ENCODE measurements at regions not wholly inside any gene's neighbourhood (a gene's known extent, or its start where the extent isn't known, plus 50 kb on each side); places are given as distances from the start of the nearest gene placed in this dataset.

DNA sequence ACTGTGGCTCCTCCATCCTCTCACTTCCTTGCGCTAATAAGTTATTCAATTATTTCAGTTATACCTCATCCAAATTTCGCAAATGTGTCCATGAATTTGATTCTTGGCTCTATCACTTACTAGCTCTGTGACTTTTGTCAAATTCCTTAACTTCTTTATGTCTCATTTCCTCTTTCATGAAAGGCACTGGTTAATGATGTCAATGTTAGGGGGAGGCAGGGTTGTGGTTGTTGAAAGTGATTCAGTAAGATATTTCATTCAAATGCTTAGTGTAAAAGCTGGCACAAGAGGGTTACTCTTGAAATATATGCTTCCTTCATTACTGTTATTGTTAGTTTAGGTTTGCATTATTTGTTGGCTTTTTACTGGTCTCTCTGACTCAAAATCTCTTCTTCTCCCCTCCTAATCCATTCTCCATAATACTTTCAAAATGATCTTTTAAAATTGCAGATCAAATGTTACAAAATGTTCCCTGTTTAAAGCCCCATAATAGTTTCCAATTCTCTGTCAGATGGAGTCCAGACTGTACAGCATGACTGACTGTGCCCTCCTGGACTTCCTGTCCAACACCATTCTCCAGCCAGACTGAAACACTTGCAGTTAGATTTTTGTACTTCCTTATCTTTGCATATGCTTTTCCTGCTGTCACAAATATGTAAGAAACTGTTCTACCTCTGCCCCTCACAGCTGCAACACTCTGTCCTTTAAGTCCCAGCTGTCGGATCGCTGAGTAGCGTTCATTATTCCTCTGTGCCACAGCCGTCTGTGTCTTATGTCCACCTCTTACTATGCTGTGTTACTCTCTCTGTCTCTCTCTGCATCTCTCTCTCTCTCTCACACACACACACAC lies 510.6 kb upstream of the RAG2 start:
- ATAC-seq = no peak

DNA sequence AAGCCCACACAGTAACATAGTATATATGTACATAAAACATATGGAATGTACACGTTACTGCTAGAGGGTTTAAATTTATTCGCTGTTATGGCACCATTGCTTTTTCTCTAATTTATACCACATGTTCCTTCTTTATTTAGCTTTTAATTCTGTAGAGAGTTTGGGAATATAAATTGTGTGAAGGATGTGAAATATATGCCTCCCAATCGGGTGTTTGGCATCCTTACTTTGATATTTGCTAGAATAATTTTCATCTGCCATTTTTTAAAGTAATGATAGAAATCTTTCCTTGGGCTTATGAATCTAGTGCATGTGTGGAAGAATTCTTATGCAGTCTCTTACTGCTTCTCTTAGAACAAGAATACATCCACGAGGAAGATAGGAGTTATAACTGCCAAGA lies 509.8 kb upstream of the RAG2 start:
- no peak for ATAC-seq

DNA sequence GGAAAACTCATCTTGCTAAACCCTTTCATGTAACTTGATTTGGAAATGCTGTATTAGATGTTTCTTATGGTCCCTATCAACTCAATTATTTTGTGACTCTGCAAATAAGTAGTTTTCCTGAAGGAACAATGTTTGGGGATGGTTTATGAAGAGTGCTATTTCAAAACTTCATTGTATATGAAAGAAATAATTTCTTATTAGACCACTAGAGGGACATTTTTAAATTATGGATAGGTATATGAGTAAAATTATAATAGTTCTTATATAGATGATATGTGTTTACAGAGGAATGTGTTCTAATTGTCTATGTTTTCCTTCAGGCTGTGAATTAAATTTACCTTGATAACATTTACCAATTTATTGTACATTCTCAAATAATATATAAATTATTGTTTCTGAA lies 509.4 kb upstream of the RAG2 start:
- no peak for ATAC-seq

DNA sequence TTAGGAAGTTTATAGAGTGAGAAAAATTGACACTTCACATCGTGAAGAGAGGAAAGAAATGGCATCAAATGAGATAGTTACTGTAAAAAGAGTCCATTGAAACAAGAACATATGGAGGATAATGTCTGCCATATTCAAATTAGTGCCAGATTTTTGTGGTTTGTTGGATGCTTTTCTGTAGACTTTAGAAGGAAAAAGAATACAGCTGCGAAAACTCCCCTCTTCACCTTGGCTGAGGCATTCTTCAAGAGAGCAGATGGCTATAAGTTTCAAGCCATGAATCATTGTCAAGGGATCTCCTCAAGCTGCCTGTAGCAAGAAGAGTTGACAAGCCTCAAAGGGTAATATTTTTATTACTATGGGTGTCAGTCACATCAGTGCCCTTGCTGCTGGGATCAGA lies 507.4 kb upstream of the RAG2 start:
- ATAC-seq = no peak

DNA sequence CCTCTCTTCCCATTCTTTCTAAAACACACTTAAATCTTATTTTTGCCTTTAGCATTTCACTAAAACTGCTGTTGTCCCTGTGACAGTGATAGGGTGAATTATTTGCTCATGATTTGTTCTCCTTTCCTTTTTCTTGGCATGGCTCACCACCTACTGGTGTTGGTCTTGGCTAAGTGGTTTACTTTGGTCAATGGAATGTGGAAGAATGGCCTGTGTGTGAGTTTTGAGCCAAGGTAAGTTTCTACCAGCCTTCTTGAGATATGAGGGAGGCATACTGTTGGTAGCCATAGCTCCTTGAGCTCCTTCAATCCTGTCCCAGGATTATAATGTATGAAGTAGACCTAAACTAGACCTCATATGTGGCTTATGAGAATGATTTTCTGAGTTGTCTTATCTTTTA lies 506.3 kb upstream of the RAG2 start:
- ATAC-seq = no peak

DNA sequence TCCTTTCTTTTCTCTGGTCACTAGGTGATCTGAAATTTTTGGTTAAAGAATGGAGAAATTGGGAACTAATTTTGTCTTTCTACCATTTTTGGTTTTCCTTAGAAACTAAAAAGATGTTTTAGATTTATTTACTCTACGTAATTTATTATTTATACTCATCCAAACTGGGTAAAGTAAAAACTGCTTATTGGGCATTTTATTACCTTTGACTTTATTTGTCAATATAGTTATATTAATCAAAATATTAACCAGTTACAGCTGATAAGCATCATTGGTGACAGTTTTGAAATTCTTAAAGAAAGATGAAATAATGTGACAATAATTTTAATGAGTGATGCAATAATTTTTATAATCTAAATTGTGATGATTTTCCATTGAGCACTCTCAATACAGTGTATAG lies 502.0 kb upstream of the RAG2 start:
- no peak for ATAC-seq

DNA sequence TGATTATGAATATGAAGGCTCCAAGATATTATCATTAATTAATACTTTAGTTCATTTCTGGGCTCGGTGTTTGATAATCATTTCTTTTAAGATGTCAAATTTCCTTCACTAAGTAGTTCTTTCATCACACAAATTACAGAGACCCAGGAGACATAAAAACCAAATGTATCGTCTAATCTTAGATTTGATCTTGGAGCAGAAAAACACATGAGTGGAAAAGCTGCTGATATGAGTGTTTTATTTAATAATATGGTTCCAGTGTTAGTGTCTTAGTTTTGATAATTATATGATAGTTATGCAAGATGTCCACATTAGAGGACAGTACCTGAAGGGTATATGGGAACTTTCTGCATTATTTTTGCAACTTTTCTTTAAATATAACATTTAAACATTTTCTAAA lies 494.5 kb upstream of the RAG2 start:
- no peak for ATAC-seq

DNA sequence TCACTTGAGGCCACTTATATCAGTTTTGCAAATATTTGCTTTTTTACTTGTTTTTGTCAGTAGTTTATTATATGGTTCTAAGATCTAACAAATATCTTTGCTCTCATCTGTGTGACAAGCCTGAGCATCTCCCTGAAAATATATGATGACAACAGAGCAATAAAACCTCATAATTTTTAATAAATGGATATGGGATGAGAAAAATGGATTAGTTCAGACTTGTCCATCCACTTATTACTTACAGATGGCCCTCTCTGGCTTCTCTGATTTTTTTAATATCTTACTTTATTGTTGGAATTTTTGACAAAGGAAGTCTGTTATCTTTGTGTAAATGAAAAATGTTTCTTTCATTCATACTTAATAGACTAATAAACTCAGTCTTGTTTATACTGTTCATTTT lies 491.4 kb upstream of the RAG2 start:
- no peak for ATAC-seq

DNA sequence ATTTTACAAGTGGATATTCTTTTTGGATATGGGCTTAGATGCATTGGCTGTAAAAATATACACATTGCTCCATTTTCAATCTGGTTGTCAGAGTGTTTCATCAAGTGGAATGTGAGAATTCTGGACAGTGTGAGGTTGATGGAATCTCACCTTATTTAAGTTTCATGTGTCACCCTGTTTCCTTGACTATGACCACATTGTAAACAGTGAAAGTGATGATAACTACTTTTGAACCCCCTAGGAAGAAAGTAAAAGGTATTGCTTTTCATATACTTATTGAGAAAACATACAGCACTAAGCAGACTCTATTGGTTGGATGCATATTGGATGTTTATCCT lies 490.5 kb upstream of the RAG2 start:
- no peak for ATAC-seq

DNA sequence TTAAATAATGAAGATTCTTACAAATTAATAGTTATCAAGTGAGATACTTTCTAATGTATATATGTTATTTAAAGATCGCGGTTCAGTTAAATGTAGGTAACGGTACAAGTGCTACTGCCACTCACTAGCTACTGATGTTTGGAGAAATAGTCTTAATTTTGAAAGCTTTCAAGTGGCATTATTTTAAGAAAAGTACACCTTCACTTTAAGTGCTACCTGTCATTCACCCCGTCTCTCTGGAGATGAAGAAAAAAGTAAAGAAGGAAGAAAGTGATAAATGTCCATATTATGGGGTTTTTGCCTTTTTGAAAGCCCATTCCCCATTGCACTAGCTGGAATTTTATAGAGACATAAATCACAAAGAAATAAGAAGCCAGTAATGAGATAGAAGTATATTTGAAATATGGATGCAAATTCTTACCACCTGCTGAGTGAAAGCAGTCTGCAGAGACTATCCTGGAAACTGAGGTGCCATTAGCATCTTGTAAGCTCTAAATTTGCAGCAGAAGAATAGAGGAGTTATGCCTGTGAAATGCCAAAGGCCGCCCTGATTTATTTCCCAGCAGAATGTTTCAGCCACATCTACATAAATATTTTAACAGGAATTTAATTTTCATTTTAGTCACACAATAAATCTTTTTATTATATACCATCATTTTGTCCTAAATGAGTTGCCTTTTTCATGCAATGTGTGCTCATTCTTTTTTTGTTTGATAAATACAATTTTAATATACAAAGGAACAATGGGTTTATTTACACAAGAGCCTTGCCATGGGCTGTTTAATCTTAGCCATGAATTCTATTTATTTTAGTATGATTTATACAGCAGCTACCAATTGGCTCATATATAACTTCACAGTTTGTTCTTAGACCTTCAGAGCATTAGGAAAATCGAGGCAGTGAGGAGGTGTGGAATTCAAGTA lies 489.9 kb upstream of the RAG2 start:
- ATAC-seq = no peak

DNA sequence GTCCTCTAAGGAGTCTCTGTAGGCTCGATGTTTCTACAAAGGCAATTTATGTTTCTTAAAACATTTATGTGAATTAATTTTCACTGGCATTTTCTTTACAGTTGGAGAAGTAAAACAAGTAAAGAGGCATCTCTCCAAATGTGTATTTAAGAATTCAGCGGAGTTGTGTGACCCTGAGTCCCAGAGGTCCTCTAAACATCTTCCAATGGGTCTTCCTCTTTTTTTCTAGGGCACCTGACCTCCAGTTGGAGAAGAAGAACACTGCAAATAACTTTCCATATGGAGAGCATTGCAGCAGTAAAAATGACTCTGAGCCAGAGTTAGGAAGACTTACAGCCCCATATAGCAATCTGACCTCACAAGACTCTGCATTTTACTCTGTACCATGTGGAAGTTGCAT lies 480.5 kb upstream of the RAG2 start:
- ATAC-seq = no peak

DNA sequence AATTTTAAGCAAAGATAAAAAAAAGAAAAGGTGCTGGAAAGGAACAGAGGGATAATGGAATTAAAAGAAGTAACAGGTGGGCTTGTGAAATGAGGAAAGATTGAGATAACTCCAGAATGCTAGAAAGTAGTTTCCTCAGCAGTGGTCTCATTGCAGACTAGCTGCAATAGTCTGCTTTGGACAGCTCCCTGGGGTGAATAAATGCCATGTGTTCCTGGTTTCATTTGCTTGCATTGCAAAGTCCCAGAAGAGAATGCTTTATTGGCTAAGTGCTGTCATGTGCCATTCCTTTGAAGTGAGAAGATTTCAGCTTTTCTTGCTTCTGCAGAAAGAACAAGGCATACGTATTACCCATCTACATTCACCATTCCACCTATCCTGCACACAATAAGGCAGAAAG lies 478.8 kb upstream of the RAG2 start:
- no peak for ATAC-seq

DNA sequence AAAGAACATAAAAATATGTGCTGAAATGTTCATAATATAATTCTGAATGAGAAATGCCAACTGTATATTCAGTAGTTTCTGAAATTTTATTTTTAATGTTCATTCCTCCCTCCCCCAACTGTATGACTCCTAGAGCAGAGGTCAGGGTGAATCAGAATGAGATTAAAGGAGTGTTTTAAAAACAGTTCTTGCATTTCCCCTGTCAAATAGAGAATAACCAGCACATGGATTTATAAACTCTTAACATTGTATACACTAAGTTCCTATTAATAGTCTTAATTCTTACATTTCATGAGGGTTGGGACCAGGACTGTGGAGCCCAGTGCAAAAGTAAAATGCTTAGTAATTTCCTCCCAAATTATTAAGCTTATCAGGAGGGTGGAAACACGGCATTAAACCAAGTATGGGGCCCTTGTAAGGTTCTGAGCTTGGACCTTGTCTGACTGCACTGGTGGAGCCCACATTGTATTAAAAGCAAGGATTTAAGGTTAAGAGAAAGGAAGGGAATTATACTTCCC lies 474.6 kb upstream of the RAG2 start:
- ATAC-seq = no peak

DNA sequence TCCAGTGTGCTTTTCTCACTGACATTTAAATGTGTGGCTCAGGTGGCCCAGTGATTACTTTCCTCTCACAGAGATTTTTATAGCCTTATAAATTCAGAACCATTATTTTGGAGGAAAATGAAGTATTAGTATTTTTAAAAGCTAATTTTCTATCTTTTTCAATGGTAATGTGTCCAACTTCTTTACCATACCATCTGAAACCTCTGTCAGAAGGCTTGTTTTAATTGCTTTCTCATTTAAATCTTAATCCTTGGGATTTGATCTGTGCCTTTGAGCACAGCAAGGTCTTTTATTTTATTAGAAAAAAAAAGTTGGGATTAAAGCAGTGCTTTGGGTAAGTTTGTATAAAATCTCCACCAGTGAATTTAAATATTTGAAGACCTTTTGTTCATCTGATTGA lies 452.3 kb upstream of the RAG2 start:
- ATAC-seq = no peak

DNA sequence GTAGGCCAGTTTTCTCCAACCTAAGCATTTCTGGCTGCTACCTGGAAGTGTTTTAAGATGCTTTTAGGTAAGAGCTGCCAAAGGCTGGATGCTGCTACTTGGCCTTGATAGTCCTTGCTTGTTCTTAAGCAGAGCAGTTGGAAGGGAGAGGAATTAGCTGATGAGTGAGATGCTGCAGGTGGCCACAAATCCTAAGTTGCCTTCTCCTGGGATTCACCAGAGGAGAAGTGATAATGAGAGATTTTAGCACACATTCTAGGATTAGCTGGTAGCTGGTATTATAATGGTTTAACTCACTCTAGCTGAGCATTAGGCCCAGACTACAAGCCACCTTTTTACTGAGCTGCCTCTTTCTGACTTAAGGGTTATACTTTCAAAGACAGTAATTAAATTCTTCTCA lies 442.9 kb upstream of the RAG2 start:
- no peak for ATAC-seq

DNA sequence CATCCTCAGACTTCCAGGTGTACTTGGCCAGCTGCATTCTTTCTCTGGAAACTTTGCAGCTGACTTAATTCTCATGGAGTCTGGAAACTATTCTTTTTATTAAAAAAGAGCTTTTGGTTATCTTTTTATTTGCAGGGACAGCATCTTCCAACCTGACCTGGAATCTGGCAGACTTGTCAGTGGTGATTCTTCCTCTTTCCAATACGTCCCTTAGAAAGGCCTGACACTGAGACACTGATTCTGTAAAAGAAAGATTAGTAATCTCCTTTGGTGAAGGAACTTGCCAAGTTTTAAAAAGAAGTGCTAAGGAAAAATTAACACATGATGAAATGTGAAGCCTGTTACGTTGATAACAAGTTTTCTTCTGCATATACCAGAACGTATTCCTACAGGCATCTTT lies 440.9 kb upstream of the RAG2 start:
- no peak for ATAC-seq

DNA sequence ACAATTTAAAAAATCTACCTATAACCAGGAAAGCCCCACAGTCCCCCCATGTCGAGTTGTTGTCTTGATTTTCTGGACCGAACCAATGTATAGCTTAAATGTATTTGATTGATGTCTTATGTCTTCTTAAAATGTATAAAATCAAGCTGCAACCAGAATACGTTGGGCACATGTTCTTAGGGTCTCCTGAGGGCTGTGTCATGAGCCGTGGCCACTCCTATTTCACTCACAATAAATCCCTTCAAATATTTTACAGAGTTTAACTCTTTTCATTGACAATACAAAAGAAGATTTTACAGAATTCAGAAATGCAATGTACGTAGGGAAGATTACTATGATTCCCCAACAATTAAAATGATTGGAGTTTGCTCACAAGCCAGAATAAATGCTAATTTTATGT lies 428.7 kb upstream of the RAG2 start:
- ATAC-seq = no peak

DNA sequence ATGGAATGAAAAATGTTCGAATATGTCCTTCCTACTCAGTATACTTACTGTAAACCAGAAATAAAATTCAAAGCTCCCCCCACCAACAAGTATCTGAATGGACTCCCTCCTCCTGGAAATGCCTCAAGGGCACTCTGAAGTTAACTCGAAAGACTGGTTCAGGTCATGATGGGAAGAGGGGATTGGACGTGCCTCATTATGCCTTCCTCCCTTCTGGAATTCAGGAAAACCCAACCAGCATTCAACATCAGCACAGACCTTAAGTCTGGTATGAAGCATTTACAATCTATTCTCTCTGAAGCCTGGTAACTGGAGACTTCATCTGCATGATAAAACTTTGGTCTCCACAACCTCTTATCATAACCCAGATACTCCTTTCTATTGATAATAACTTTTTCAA lies 428.3 kb upstream of the RAG2 start:
- no peak for ATAC-seq

DNA sequence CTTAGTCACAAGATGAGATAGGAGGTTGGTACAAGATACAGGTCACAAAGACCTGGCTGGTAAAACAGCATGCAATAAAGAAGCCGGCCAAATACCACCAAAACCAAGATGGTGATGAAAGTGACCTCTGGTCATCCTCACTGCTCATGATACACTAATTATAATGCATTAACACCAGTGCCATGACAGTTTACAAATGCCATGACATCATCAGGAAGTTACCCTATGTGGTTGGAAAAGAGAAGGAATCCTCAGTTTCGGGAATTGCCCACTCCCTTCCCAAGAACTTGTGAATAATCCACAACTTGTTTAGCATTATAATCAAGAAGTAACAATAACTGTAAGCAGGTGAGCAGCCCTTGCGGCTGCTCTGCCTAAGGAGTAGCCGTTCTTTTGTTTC lies 408.5 kb upstream of the RAG2 start:
- no peak for ATAC-seq

DNA sequence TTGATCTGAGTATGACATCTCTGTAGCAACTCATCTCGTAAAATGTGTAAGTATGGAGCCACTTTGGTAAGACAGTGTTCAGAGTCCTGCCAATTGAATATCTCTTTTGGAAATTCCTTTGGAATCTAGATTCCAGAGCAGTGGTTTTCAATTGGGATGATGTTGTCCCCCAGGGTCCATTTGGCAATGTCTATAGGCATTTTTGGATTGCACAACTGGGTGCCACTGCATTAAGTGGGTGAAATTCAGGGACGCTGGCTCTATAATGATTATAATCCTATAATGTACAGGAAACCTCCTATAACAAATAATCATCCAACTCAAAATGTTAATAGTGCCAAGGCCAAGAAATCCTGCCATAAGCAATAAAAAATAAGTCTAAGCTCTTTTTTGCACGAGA lies 404.8 kb upstream of the RAG2 start:
- no peak for ATAC-seq

DNA sequence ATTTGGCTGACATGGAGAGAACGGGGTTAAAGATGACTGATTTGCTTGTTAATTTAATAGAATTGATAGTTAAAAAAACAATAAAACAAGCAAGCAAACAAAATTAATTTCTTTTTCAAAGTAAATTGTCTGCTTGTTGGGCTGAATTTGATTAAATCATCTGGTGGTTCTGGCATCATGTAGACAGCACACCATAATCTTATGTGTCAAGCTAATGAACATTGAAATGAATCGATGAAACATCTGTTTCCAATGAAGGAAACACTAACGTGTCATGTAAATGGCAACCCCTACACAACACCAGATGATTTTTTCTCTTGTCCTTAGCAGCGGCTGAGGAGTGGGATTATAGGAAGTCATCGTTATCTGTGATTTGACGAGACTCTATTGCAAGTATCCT lies 399.6 kb upstream of the RAG2 start:
- no peak for ATAC-seq

DNA sequence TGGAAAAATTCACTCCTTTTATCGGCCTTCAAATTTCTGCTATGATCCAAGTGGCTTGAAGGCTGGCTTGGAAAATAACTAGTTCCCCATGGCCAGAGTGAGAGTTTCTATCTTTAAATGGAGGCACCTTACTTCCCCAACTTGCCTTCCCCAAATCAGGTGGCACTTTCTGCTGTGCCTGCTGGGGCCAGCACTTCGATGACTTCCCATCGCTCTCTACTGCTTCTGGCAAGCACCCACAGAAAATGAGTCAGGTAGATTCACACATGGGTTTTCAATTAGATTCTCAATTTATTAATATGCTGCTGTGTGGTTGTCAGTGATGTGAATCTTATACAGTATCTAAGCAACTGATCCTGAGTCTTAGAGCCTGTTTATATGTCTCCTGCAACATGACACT lies 398.8 kb upstream of the RAG2 start:
- ATAC-seq = no peak

DNA sequence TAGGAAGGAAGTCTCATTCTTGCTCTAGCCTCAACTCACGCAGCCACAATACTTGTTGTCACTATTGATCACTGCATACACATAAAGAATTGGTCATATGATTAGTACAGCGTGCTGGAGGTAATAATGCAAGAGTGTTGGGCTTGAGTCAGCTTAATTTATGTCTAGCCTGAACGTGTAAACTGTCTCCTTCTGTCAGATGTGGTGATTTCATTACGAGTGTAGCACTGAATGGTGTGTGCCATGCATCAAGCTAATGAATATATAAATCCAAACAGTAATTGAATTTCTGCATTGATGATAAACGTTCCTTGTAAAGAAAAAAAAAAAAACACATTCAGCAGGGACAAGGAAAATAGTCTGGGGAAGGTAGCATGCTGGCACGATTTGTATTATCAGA lies 396.2 kb upstream of the RAG2 start:
- ATAC-seq = no peak

DNA sequence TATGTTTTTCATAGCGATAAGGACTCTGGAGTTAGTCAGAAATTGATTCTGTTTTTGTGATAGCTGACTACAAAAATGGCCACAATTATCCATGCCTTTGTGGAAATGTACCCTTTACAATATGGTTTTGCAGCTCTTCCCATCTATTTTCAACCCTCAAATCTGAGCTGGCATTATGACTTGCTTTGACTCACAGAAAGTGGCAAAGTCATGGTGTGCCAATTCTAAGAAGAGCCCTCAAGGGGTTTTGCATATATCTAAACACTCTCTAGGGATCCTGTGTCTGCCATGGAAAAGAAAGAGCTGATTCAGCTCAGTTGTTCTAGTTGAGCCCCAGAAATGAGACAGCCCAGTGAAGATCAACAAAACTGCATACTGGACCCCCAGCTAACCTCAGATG lies 390.5 kb upstream of the RAG2 start:
- ATAC-seq = no peak

Data from esophagus mucosa (tissue), 1 donor.